ENCODE measurements at regions not wholly inside any gene's neighbourhood (a gene's known extent, or its start where the extent isn't known, plus 50 kb on each side); places are given as distances from the start of the nearest gene placed in this dataset.
"Not testable (repeated sequence)": the region's sequence is repeated elsewhere in the genome, so short reads cannot be mapped to it uniquely, and the experiment has no call there.

GRCh38 chr13:50539791-50540530 is 303.5 kb downstream of the DLEU7 start:
- H3K36me3 ChIP-seq (ENCODE audit: insufficient read depth, low read length) = no peaks in the 10 kb centered on the region
- no peak overlapping the region for H3K9ac ChIP-seq (ENCODE audit: low read depth, low read length)
- H3K4me1 ChIP-seq (ENCODE audit: insufficient read depth, low read length) = peaks cover 19% of the 10 kb centered on the region
- no peaks in the 10 kb centered on the region; the same call in none of the 2 replicates for H3K9me3 ChIP-seq (ENCODE audit: control insufficient read depth, insufficient read depth, low read length)

DNA sequence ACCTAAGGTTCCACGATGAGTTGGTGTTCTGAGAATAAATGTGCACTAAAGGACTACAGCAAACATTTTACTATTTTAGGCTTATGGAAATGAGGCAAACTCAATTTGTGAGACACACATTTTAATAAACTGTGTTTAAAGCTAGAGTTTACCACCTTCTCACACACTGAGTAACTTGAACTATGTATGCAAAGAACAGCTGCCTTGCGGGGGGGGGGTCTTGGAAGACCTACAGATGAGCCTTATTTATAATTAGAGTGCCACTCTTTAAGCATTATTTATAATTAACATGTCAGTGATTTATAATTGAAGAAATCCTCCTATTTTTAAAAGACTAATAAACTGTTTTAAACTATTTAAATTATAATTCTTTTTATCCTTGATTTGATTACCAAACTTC is 300.4 kb downstream of the DLEU7 start:
- Histone ChIP-seq H3K9ac (ENCODE audit: low read depth, low read length) (no peak overlapping the region), H3K9me3 (ENCODE audit: control insufficient read depth, insufficient read depth, low read length) (no peaks in the 10 kb centered on the region), H3K4me1 (ENCODE audit: insufficient read depth, low read length) (peaks cover 19% of the 10 kb centered on the region), H3K36me3 (ENCODE audit: insufficient read depth, low read length) (no peaks in the 10 kb centered on the region)

GRCh38 chr13:50543782-50544181 is 299.7 kb downstream of the DLEU7 start:
- no peaks in the 10 kb centered on the region for H3K36me3 ChIP-seq (ENCODE audit: insufficient read depth, low read length)
- no peaks in the 10 kb centered on the region for H3K9me3 ChIP-seq (ENCODE audit: control insufficient read depth, insufficient read depth, low read length)
- no peak overlapping the region for H3K9ac ChIP-seq (ENCODE audit: low read depth, low read length)
- H3K4me1 ChIP-seq (ENCODE audit: insufficient read depth, low read length) = peaks cover 19% of the 10 kb centered on the region

GRCh38 chr13:50544211-50544610 is 299.3 kb downstream of the DLEU7 start:
- H3K9ac ChIP-seq (ENCODE audit: low read depth, low read length) = no peak overlapping the region

GRCh38 chr13:50547175-50547574 is 296.3 kb downstream of the DLEU7 start:
- H3K4me1 ChIP-seq (ENCODE audit: insufficient read depth, low read length) = peaks cover 19% of the 10 kb centered on the region
- H3K9ac ChIP-seq (ENCODE audit: low read depth, low read length); H3K9me3 ChIP-seq (ENCODE audit: control insufficient read depth, insufficient read depth, low read length); H3K36me3 ChIP-seq (ENCODE audit: insufficient read depth, low read length): not testable (repeated sequence)

More at GRCh38 chr13:50544211-50544610, 299.3 kb downstream of the DLEU7 start:
- H3K9me3 ChIP-seq (ENCODE audit: control insufficient read depth, insufficient read depth, low read length) = no peaks in the 10 kb centered on the region
- H3K36me3 ChIP-seq (ENCODE audit: insufficient read depth, low read length) = no peaks in the 10 kb centered on the region
- H3K4me1 ChIP-seq (ENCODE audit: insufficient read depth, low read length) = peaks cover 19% of the 10 kb centered on the region

DNA sequence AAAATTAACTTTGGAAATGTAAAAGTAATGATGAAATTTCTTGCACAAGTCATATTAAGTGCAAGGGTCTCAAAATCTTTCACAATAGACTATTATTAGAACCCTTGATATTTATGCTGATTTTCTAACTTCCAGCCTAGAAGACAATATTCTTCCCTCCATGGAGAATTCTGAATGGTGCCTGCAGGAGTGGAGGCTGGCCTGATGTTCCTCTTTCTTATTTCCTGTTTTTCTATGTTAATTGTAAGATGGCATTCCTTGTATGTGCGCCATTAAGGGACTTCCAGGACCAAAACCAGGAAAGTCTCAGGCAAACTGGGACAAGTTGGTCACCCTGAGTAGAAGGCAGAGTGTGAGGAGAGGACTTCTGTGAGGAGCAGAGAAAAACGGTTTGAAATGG is 294.9 kb downstream of the DLEU7 start:
- Histone ChIP-seq H3K9me3 (ENCODE audit: control insufficient read depth, insufficient read depth, low read length) (no peaks in the 10 kb centered on the region), H3K36me3 (ENCODE audit: insufficient read depth, low read length) (no peaks in the 10 kb centered on the region), H3K4me1 (ENCODE audit: insufficient read depth, low read length) (peaks cover 11% of the 10 kb centered on the region; the same call in 1 of the 2 replicates), H3K9ac (ENCODE audit: low read depth, low read length) (no peak overlapping the region)

- Histone ChIP-seq H3K9ac (ENCODE audit: low read depth, low read length) (no peak overlapping the region), H3K36me3 (ENCODE audit: insufficient read depth, low read length) (no peaks in the 10 kb centered on the region), H3K4me1 (ENCODE audit: insufficient read depth, low read length) (peaks cover 3% of the 10 kb centered on the region; the same call in 1 of the 2 replicates), H3K9me3 (ENCODE audit: control insufficient read depth, insufficient read depth, low read length) (no peaks in the 10 kb centered on the region)
Measured at GRCh38 chr13:50549221-50549942, 294.1 kb downstream of the DLEU7 start.

DNA sequence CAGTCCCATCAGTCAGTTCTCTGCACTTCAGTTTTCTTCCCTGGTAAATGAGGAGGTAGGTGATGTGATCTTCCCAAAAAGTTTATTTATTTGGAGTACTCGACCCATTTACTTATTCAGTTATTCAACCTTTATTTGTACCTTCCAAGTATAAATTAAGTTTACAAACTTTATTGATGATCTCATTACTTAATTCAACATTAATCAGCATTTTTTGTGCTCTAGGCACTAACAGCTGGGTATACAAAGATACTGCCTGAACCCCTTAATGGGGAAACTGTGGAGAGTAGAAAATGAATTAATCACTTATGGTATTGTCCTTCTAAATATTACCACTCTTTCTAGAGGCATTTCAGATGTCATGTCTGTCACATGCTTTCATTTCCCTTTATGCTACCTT is 293.3 kb downstream of the DLEU7 start:
- Histone ChIP-seq H3K36me3 (ENCODE audit: insufficient read depth, low read length) (no peaks in the 10 kb centered on the region), H3K4me1 (ENCODE audit: insufficient read depth, low read length) (no peaks in the 10 kb centered on the region), H3K9ac (ENCODE audit: low read depth, low read length) (no peak overlapping the region), H3K9me3 (ENCODE audit: control insufficient read depth, insufficient read depth, low read length) (no peaks in the 10 kb centered on the region)

DNA sequence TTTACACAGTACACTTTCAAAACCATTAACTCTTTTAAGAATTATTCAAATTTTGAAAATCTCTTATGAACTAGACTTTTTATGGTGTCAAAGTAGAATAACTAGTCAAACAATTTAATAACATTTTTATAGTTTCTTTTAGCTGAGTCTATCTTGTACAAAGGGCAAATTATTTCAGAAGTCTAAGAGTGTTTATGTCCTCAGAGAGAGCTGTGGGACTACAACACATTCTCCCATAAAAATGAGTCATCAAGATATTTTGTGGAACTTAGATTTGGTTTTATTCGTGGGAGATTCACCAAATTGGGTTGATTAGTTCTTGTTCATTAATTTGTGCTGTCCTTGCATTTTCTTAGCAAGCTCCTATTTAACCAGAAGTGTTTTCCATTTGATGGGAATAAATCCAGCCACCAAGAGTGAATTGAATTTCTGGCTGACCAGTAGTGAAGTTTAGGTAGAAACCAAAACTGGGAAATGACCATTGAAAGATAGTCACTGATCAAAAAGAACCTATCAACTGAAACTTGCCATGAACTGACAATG is 291.0 kb downstream of the DLEU7 start:
- H3K4me1 ChIP-seq (ENCODE audit: insufficient read depth, low read length) = no peaks in the 10 kb centered on the region
- H3K9me3 ChIP-seq (ENCODE audit: control insufficient read depth, insufficient read depth, low read length) = no peaks in the 10 kb centered on the region
- no peaks in the 10 kb centered on the region for H3K36me3 ChIP-seq (ENCODE audit: insufficient read depth, low read length)
- no peak overlapping the region for H3K9ac ChIP-seq (ENCODE audit: low read depth, low read length)

GRCh38 chr13:50561739-50562138 is 281.8 kb downstream of the DLEU7 start:
- H3K4me1 ChIP-seq (ENCODE audit: insufficient read depth, low read length) = no peaks in the 10 kb centered on the region
- H3K36me3 ChIP-seq (ENCODE audit: insufficient read depth, low read length) = no peaks in the 10 kb centered on the region
- 0 out of 2 replicates have a peak, but pooled peaks cover 3% of the 10 kb centered on the region for H3K9me3 ChIP-seq (ENCODE audit: control insufficient read depth, insufficient read depth, low read length)
- H3K9ac ChIP-seq (ENCODE audit: low read depth, low read length) = no peak overlapping the region

DNA sequence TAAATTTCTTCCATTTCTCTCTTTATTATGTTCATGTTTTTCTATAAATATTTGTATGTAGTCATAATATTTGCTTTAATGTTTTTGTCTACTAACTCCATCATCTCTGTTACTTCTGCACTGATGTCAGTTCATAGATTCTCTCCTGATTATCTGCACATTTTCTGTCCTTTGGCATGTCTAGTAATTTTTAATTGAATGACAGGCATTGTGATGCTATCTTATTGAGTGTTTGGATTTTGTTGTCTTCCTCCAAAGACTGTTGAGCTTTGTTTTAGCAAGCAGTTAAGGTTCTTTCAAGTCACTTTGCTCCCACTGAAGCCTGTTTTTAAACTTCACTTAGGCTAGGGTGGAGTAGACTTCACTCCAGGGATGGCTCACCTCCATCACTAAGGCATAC is 276.8 kb downstream of the DLEU7 start:
- no peaks in the 10 kb centered on the region for H3K36me3 ChIP-seq (ENCODE audit: insufficient read depth, low read length)
- H3K9me3 ChIP-seq (ENCODE audit: control insufficient read depth, insufficient read depth, low read length) = 0 out of 2 replicates have a peak, but pooled peaks cover 3% of the 10 kb centered on the region
- no peaks in the 10 kb centered on the region for H3K4me1 ChIP-seq (ENCODE audit: insufficient read depth, low read length)
- H3K9ac ChIP-seq (ENCODE audit: low read depth, low read length) = no peak overlapping the region

- H3K36me3 ChIP-seq (ENCODE audit: insufficient read depth, low read length) = no peaks in the 10 kb centered on the region
- H3K4me1 ChIP-seq (ENCODE audit: insufficient read depth, low read length) = no peaks in the 10 kb centered on the region
- H3K9me3 ChIP-seq (ENCODE audit: control insufficient read depth, insufficient read depth, low read length) = no peaks in the 10 kb centered on the region
- H3K9ac ChIP-seq (ENCODE audit: low read depth, low read length) = no peak overlapping the region
Measured at GRCh38 chr13:50572129-50572528, 271.4 kb downstream of the DLEU7 start.

- Histone ChIP-seq H3K36me3 (ENCODE audit: insufficient read depth, low read length) (no peaks in the 10 kb centered on the region), H3K9me3 (ENCODE audit: control insufficient read depth, insufficient read depth, low read length) (no peaks in the 10 kb centered on the region), H3K9ac (ENCODE audit: low read depth, low read length) (no peak overlapping the region), H3K4me1 (ENCODE audit: insufficient read depth, low read length) (no peaks in the 10 kb centered on the region)
Measured at GRCh38 chr13:50573066-50573465, 270.4 kb downstream of the DLEU7 start.

- H3K36me3 ChIP-seq (ENCODE audit: insufficient read depth, low read length) = no peaks in the 10 kb centered on the region
- no peaks in the 10 kb centered on the region for H3K4me1 ChIP-seq (ENCODE audit: insufficient read depth, low read length)
- no peak overlapping the region for H3K9ac ChIP-seq (ENCODE audit: low read depth, low read length)
- H3K9me3 ChIP-seq (ENCODE audit: control insufficient read depth, insufficient read depth, low read length) = no peaks in the 10 kb centered on the region
Measured at GRCh38 chr13:50574731-50575130, 268.8 kb downstream of the DLEU7 start.

GRCh38 chr13:50575138-50575537 is 268.4 kb downstream of the DLEU7 start:
- Histone ChIP-seq H3K9me3 (ENCODE audit: control insufficient read depth, insufficient read depth, low read length) (no peaks in the 10 kb centered on the region), H3K4me1 (ENCODE audit: insufficient read depth, low read length) (no peaks in the 10 kb centered on the region), H3K9ac (ENCODE audit: low read depth, low read length) (no peak overlapping the region), H3K36me3 (ENCODE audit: insufficient read depth, low read length) (no peaks in the 10 kb centered on the region)

All from ES-I3 (cell line).